ENCODE measurements at regions not wholly inside any gene's neighbourhood (a gene's known extent, or its start where the extent isn't known, plus 50 kb on each side); places are given as distances from the start of the nearest gene placed in this dataset.

- no peak for TF ChIP-seq TCF7L2 (IDR thresholded peaks at IDR 0.05; ENCODE audit: borderline replicate concordance, extremely low read depth, insufficient read depth, insufficient read length)
- TF ChIP-seq ZNF274 (IDR thresholded peaks at IDR 0.05; ENCODE audit: low read depth, low read length): no peak
- no peak for TF ChIP-seq POLR2AphosphoS5 (IDR thresholded peaks at IDR 0.05; ENCODE audit: low read depth, low read length)
- no peak for TF ChIP-seq CTCF (IDR thresholded peaks at IDR 0.05 in 2 of 3, conservative IDR thresholded peaks at IDR 0.05 in 1 of 3; ENCODE audit: borderline replicate concordance in 1 of 3, insufficient read depth in 1 of 3, low read depth in 2 of 3, low read length in 2 of 3)
- TF ChIP-seq, protein P1, sequence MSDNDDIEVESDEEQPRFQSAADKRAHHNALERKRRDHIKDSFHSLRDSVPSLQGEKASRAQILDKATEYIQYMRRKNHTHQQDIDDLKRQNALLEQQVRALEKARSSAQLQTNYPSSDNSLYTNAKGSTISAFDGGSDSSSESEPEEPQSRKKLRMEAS (IDR thresholded peaks at IDR 0.05): no peak
- TF ChIP-seq SRF (IDR thresholded peaks at IDR 0.05; ENCODE audit: low read depth): no peak
- TF ChIP-seq EZH2phosphoT487 (IDR thresholded peaks at IDR 0.05; ENCODE audit: borderline replicate concordance): no peak
- no peak for TF ChIP-seq RAD21 (IDR thresholded peaks at IDR 0.05; ENCODE audit: low read depth)
- TF ChIP-seq SIN3A (IDR thresholded peaks at IDR 0.05; ENCODE audit: low read depth): no peak
- TF ChIP-seq ZBTB33 (IDR thresholded peaks at IDR 0.05; ENCODE audit: extremely low read depth, insufficient replicate concordance, low read length): no peak
- TF ChIP-seq FOSL1 (IDR thresholded peaks at IDR 0.05; ENCODE audit: low read depth): no peak
- TF ChIP-seq POLR2A (IDR thresholded peaks at IDR 0.05; ENCODE audit: borderline replicate concordance, extremely low read depth, insufficient read depth, insufficient read length): no peak
- TF ChIP-seq EZH2 (IDR thresholded peaks at IDR 0.05): no peak
- TF ChIP-seq JUND (IDR thresholded peaks at IDR 0.05): no peak
Measured at GRCh38 chr15:47466357-47466756, 250.9 kb upstream of the SEMA6D start.

Data from HCT116 (cell line).